ENCODE measurements at regions not wholly inside any gene's neighbourhood (a gene's known extent, or its start where the extent isn't known, plus 50 kb on each side); places are given as distances from the start of the nearest gene placed in this dataset.

- no peak for TF ChIP-seq CTCF (IDR thresholded peaks at IDR 0.05)
- no peak for TF ChIP-seq POLR2A (IDR thresholded peaks at IDR 0.05)
These were observed 815.1 kb downstream of the NCAM2 start for GRCh38 chr21:21813289-21813688.
